HUES64 (cell line): ENCODE measurements at regions not wholly inside any gene's neighbourhood (a gene's known extent, or its start where the extent isn't known, plus 50 kb on each side); places are given as distances from the start of the nearest gene placed in this dataset.
A peak's percentile ranks its signal among the peaks of the same experiment; 100 is the strongest.

Source experiments
- H3K27ac ChIP-seq: 2 replicates; pipeline ENCODE4 v1.7.0; 2013; ENCODE audit warnings: low read depth, low read length, inconsistent platforms
- H3K27me3 ChIP-seq: 2 replicates; pipeline ENCODE4 v1.6.1; 2013; ENCODE audit warnings: mild to moderate bottlenecking, low read length; ENCODE audit not compliant: insufficient read depth
- H3K36me3 ChIP-seq: 2 replicates; pipeline ENCODE4 v1.6.1; 2013; ENCODE audit warnings: mild to moderate bottlenecking, low read length; ENCODE audit not compliant: insufficient read depth
- H3K4me1 ChIP-seq: 2 replicates; pipeline ENCODE4 v1.6.1; 2013; ENCODE audit warnings: mild to moderate bottlenecking, low read length, moderate library complexity; ENCODE audit not compliant: insufficient read depth
- H3K4me3 ChIP-seq: 2 replicates; pipeline ENCODE4 v1.5.1; 2013; ENCODE audit warnings: mild to moderate bottlenecking, low read length, moderate library complexity
- H3K9ac ChIP-seq: 2 replicates; pipeline ENCODE4 v1.6.1; 2013; ENCODE audit warnings: mild to moderate bottlenecking, low read depth, low read length
- H3K9me3 ChIP-seq: 2 replicates; pipeline ENCODE4 v1.6.1; 2013; ENCODE audit warnings: low read depth, low read length; ENCODE audit not compliant: insufficient read depth
- WGBS: fragments of 150-250, 120-280 bp; methylation state at CpG from one replicate; pipeline ENCODE4 v1.1.7; 2013; ENCODE audit warnings: missing lambda C conversion rate; 5-methylcytosine and 5-hydroxymethylcytosine counted together

GRCh38 chr10:16280595-16280994 is 156.2 kb upstream of the PTER start:
- no peaks in the 10 kb centered on the region for H3K27me3 ChIP-seq
- H3K4me1 ChIP-seq = no peaks in the 10 kb centered on the region
- no peak overlapping the region for H3K9ac ChIP-seq
- no peak overlapping the region for H3K27ac ChIP-seq
- H3K9me3 ChIP-seq = peaks cover 3% of the 10 kb centered on the region; the same call in 1 of the 2 replicates
- no peaks in the 10 kb centered on the region for H3K36me3 ChIP-seq
- WGBS = 95% methylated on average over 4 of the region's 4 CpGs
- H3K4me3 ChIP-seq = no peak overlapping the region

GRCh38 chr10:16292366-16292765 is 144.4 kb upstream of the PTER start:
- H3K27ac ChIP-seq = no peak overlapping the region
- H3K9ac ChIP-seq = no peak overlapping the region
- H3K4me1 ChIP-seq = no peaks in the 10 kb centered on the region
- no peaks in the 10 kb centered on the region for H3K9me3 ChIP-seq
- H3K4me3 ChIP-seq = no peak overlapping the region
- H3K36me3 ChIP-seq = no peaks in the 10 kb centered on the region
- H3K27me3 ChIP-seq = no peaks in the 10 kb centered on the region
- 95% methylated on average over 7 of the region's 7 CpGs for whole genome bisulfite sequencing

- H3K27me3 ChIP-seq = no peaks in the 10 kb centered on the region
- H3K4me3 ChIP-seq = no peak overlapping the region
- no peaks in the 10 kb centered on the region for H3K36me3 ChIP-seq
- no peaks in the 10 kb centered on the region for H3K9me3 ChIP-seq
- WGBS = 79% methylated on average over 1 of the region's 1 CpG
- H3K9ac ChIP-seq = no peak overlapping the region
- no peak overlapping the region for H3K27ac ChIP-seq
- no peaks in the 10 kb centered on the region for H3K4me1 ChIP-seq
Observed at GRCh38 chr10:16297069-16297468, 139.7 kb upstream of the PTER start.

GRCh38 chr10:16297642-16298041 is 139.2 kb upstream of the PTER start:
- Histone ChIP-seq H3K36me3 (no peaks in the 10 kb centered on the region), H3K9me3 (no peaks in the 10 kb centered on the region), H3K4me1 (no peaks in the 10 kb centered on the region), H3K27me3 (no peaks in the 10 kb centered on the region), H3K27ac (no peak overlapping the region), H3K9ac (no peak overlapping the region), H3K4me3 (no peak overlapping the region)
- WGBS = 94% methylated on average over 6 of the region's 6 CpGs

GRCh38 chr10:16304311-16304710 is 132.5 kb upstream of the PTER start:
- Histone ChIP-seq H3K9me3 (no peaks in the 10 kb centered on the region), H3K9ac (no peak overlapping the region), H3K27ac (no peak overlapping the region), H3K4me3 (no peak overlapping the region), H3K36me3 (no peaks in the 10 kb centered on the region), H3K27me3 (no peaks in the 10 kb centered on the region), H3K4me1 (no peaks in the 10 kb centered on the region)
- WGBS = 94% methylated on average over 3 of the region's 4 CpGs

- Histone ChIP-seq H3K27ac (no peak overlapping the region), H3K27me3 (no peaks in the 10 kb centered on the region), H3K36me3 (no peaks in the 10 kb centered on the region), H3K9me3 (peaks cover 8% of the 10 kb centered on the region), H3K9ac (no peak overlapping the region), H3K4me3 (no peak overlapping the region), H3K4me1 (no peaks in the 10 kb centered on the region)
- WGBS = no CpG with 5 or more reads among the region's 1 CpG
Observed at GRCh38 chr10:16310440-16310839, 126.4 kb upstream of the PTER start.

- peaks cover 8% of the 10 kb centered on the region for H3K9me3 ChIP-seq
- no peak overlapping the region for H3K27ac ChIP-seq
- H3K27me3 ChIP-seq = no peaks in the 10 kb centered on the region
- H3K4me3 ChIP-seq = no peak overlapping the region
- no peak overlapping the region for H3K9ac ChIP-seq
- H3K4me1 ChIP-seq = no peaks in the 10 kb centered on the region
- no peaks in the 10 kb centered on the region for H3K36me3 ChIP-seq
Observed at GRCh38 chr10:16314259-16314658, 122.6 kb upstream of the PTER start.

GRCh38 chr10:16316733-16317390 is 119.9 kb upstream of the PTER start:
- Histone ChIP-seq H3K36me3 (no peaks in the 10 kb centered on the region), H3K27ac (no peak overlapping the region), H3K9ac (no peak overlapping the region), H3K27me3 (no peaks in the 10 kb centered on the region), H3K4me3 (no peak overlapping the region), H3K9me3 (no peaks in the 10 kb centered on the region), H3K4me1 (no peaks in the 10 kb centered on the region)
- 91% methylated on average over 5 of the region's 7 CpGs for WGBS

GRCh38 chr10:16341637-16342036 is 95.2 kb upstream of the PTER start:
- Histone ChIP-seq H3K27me3 (no peaks in the 10 kb centered on the region), H3K27ac (no peak overlapping the region), H3K9me3 (no peaks in the 10 kb centered on the region), H3K4me3 (no peak overlapping the region), H3K4me1 (no peaks in the 10 kb centered on the region), H3K36me3 (no peaks in the 10 kb centered on the region), H3K9ac (no peak overlapping the region)
- WGBS = 96% methylated on average over 2 of the region's 2 CpGs

- Histone ChIP-seq H3K9ac (no peak overlapping the region), H3K27ac (0 out of 2 replicates have a peak overlapping the region, but pooled peaks have one; percentile 7), H3K4me3 (no peak overlapping the region), H3K36me3 (no peaks in the 10 kb centered on the region), H3K4me1 (no peaks in the 10 kb centered on the region), H3K9me3 (no peaks in the 10 kb centered on the region; the same call in 1 of the 2 replicates), H3K27me3 (no peaks in the 10 kb centered on the region)
- 76% methylated on average over 4 of the region's 4 CpGs for WGBS
Observed at GRCh38 chr10:16348891-16349290, 87.9 kb upstream of the PTER start.

- no peaks in the 10 kb centered on the region for H3K36me3 ChIP-seq
- H3K9me3 ChIP-seq = no peaks in the 10 kb centered on the region; the same call in 1 of the 2 replicates
- 97% methylated on average over 4 of the region's 5 CpGs for WGBS
- no peak overlapping the region for H3K4me3 ChIP-seq
- H3K27ac ChIP-seq = no peak overlapping the region
- H3K27me3 ChIP-seq = no peaks in the 10 kb centered on the region
- H3K4me1 ChIP-seq = no peaks in the 10 kb centered on the region
- no peak overlapping the region for H3K9ac ChIP-seq
Observed at GRCh38 chr10:16352146-16352545, 84.7 kb upstream of the PTER start.

- Histone ChIP-seq H3K36me3 (no peaks in the 10 kb centered on the region), H3K9ac (no peak overlapping the region), H3K27ac (no peak overlapping the region), H3K4me1 (no peaks in the 10 kb centered on the region), H3K4me3 (no peak overlapping the region), H3K9me3 (peaks cover 11% of the 10 kb centered on the region), H3K27me3 (no peaks in the 10 kb centered on the region)
- 87% methylated on average over 3 of the region's 3 CpGs for WGBS
Observed at GRCh38 chr10:16360001-16360400, 76.8 kb upstream of the PTER start.
